ENCODE measurements at regions not wholly inside any gene's neighbourhood (a gene's known extent, or its start where the extent isn't known, plus 50 kb on each side); places are given as distances from the start of the nearest gene placed in this dataset.

DNA sequence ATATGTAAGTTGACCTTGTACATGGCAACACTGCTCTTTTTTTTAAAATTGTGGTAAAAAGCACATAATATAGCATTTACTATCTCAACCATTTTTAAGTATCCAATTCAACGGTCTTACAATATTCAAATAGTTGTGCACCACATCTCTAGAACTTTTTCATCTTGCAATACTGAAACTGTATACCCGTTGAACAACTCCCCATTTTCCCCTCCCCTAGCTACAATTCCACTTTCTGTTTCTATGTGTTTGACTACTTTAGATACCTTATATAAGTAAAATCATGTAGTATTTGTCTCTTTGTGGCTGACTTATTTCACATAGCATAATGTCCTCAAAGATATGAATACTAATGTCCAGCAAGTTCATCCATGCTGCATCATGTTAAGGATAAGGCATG, 452.1 kb downstream of the TXNL1 start:
- no peaks in the 10 kb centered on the region for H3K36me3 ChIP-seq (replicated peaks in 1 of 2; ENCODE audit: control insufficient read depth in 1 of 2, insufficient read depth in 2 of 2, low read length in 2 of 2)
- no peaks in the 10 kb centered on the region for H3K9me3 ChIP-seq (replicated peaks in 1 of 2; ENCODE audit: control insufficient read depth in 1 of 2, insufficient read depth in 1 of 2, low read length in 2 of 2)
- H3K36me3 Mint-ChIP-seq: no peaks in the 10 kb centered on the region
- no peaks in the 10 kb centered on the region for H3K4me1 ChIP-seq (ENCODE audit: control insufficient read depth in 1 of 2, insufficient read depth in 2 of 2, low read length in 2 of 2)
- intact Hi-C loops (cut with micrococcal nuclease): no loop called here
- no peak overlapping the region for H3K4me3 Mint-ChIP-seq
- no peaks in the 10 kb centered on the region for H3K79me2 ChIP-seq (ENCODE audit: insufficient read depth, low read length)
- H2AFZ ChIP-seq (ENCODE audit: insufficient read depth, low read depth, low read length, poor library complexity, severe bottlenecking): no peak overlapping the region
- TF ChIP-seq, protein P1, sequence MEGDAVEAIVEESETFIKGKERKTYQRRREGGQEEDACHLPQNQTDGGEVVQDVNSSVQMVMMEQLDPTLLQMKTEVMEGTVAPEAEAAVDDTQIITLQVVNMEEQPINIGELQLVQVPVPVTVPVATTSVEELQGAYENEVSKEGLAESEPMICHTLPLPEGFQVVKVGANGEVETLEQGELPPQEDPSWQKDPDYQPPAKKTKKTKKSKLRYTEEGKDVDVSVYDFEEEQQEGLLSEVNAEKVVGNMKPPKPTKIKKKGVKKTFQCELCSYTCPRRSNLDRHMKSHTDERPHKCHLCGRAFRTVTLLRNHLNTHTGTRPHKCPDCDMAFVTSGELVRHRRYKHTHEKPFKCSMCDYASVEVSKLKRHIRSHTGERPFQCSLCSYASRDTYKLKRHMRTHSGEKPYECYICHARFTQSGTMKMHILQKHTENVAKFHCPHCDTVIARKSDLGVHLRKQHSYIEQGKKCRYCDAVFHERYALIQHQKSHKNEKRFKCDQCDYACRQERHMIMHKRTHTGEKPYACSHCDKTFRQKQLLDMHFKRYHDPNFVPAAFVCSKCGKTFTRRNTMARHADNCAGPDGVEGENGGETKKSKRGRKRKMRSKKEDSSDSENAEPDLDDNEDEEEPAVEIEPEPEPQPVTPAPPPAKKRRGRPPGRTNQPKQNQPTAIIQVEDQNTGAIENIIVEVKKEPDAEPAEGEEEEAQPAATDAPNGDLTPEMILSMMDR (IDR thresholded peaks at IDR 0.05): no peak
- no peak overlapping the region for H3K9ac ChIP-seq (ENCODE audit: insufficient read depth, low read length, poor library complexity, severe bottlenecking)
- no peaks in the 10 kb centered on the region for H3K4me1 Mint-ChIP-seq
- H4K20me1 ChIP-seq (ENCODE audit: insufficient read depth, low read length): no peaks in the 10 kb centered on the region
- H3K27me3 ChIP-seq (ENCODE audit: control insufficient read depth in 2 of 2, insufficient read depth in 2 of 2, low read length in 2 of 2): no peaks in the 10 kb centered on the region
- no peak overlapping the region for H3K4me2 ChIP-seq (replicated peaks; ENCODE audit: extremely low read depth, low read length, poor library complexity, severe bottlenecking)
- DNase-seq: no peak
- WGBS (ENCODE audit: insufficient coverage): no CpG with 5 or more reads among the region's 2 CpGs
- no peak overlapping the region for H3K27ac ChIP-seq (ENCODE audit: low read depth in 1 of 2, low read length in 2 of 2)
- no peak overlapping the region for H3K4me3 ChIP-seq (replicated peaks in 1 of 3; ENCODE audit: low read depth in 2 of 3, low read length in 3 of 3)
- H3K9me3 Mint-ChIP-seq: peaks cover 0 to 6% (median 4%) of the 10 kb centered on the region in 7 donors
- peaks cover 0 to 8% (median 0%) of the 10 kb centered on the region in 3 donors for H3K27me3 Mint-ChIP-seq (ENCODE audit: low read depth in 3 of 3)
- H3K27ac Mint-ChIP-seq: no peak overlapping the region

- peaks cover 0 to 8% (median 0%) of the 10 kb centered on the region in 3 donors for H3K27me3 Mint-ChIP-seq (ENCODE audit: low read depth in 3 of 3)
- Histone ChIP-seq H3K36me3 (replicated peaks in 1 of 2; ENCODE audit: control insufficient read depth in 1 of 2, insufficient read depth in 2 of 2, low read length in 2 of 2) (no peaks in the 10 kb centered on the region), H3K27me3 (ENCODE audit: control insufficient read depth in 2 of 2, insufficient read depth in 2 of 2, low read length in 2 of 2) (no peaks in the 10 kb centered on the region), H4K20me1 (ENCODE audit: insufficient read depth, low read length) (no peaks in the 10 kb centered on the region), H3K79me2 (ENCODE audit: insufficient read depth, low read length) (no peaks in the 10 kb centered on the region), H3K9me3 (replicated peaks in 1 of 2; ENCODE audit: control insufficient read depth in 1 of 2, insufficient read depth in 1 of 2, low read length in 2 of 2) (no peaks in the 10 kb centered on the region), H3K27ac (ENCODE audit: low read depth in 1 of 2, low read length in 2 of 2) (no peak overlapping the region), H3K4me2 (replicated peaks; ENCODE audit: extremely low read depth, low read length, poor library complexity, severe bottlenecking) (no peak overlapping the region), H2AFZ (ENCODE audit: insufficient read depth, low read depth, low read length, poor library complexity, severe bottlenecking) (no peak overlapping the region), H3K9ac (ENCODE audit: insufficient read depth, low read length, poor library complexity, severe bottlenecking) (no peak overlapping the region), H3K4me1 (ENCODE audit: control insufficient read depth in 1 of 2, insufficient read depth in 2 of 2, low read length in 2 of 2) (no peaks in the 10 kb centered on the region), H3K4me3 (replicated peaks in 1 of 3; ENCODE audit: low read depth in 2 of 3, low read length in 3 of 3) (no peak overlapping the region)
- no peak for DNase-seq
- intact Hi-C loops (cut with micrococcal nuclease): no loop called here
- peaks cover 0 to 6% (median 4%) of the 10 kb centered on the region in 7 donors for H3K9me3 Mint-ChIP-seq
- no peaks in the 10 kb centered on the region for H3K4me1 Mint-ChIP-seq
- no peaks in the 10 kb centered on the region for H3K36me3 Mint-ChIP-seq
- no peak overlapping the region for H3K4me3 Mint-ChIP-seq
- TF ChIP-seq, protein P1 (IDR thresholded peaks at IDR 0.05): no peak
- no peak overlapping the region for H3K27ac Mint-ChIP-seq
- WGBS (ENCODE audit: insufficient coverage): 93% methylated on average over 4 of the region's 5 CpGs
These were observed 453.3 kb downstream of the TXNL1 start for GRCh38 chr18:56185126-56185525.
